Mesendoderm (in vitro differentiated cells): ENCODE measurements at regions not wholly inside any gene's neighbourhood (a gene's known extent, or its start where the extent isn't known, plus 50 kb on each side); places are given as distances from the start of the nearest gene placed in this dataset.

Experiments used
- DNase-seq: peaks from one replicate; pipeline ENCODE4 v3.0.0; 2013
- H2AK5ac ChIP-seq: 2 replicates; pipeline ENCODE4 v1.6.1; 2013; ENCODE audit warnings: low read length, inconsistent platforms
- H2BK120ac ChIP-seq: 2 replicates; pipeline ENCODE4 v1.6.1; 2013; ENCODE audit warnings: low read depth, mild to moderate bottlenecking, low read length, moderate library complexity, mixed read lengths
- H2BK15ac ChIP-seq: replicated peaks from 2 replicates; pipeline ENCODE4 v1.6.1; 2013; ENCODE audit warnings: low read depth, mild to moderate bottlenecking, moderate library complexity
- H2BK5ac ChIP-seq: 2 replicates; pipeline ENCODE4 v1.6.1; 2013; ENCODE audit warnings: low read length, inconsistent platforms
- H3K18ac ChIP-seq: 2 replicates; pipeline ENCODE4 v1.6.1; 2013; ENCODE audit warnings: mild to moderate bottlenecking, low read length, mixed read lengths
- H3K23ac ChIP-seq: one replicate; pipeline ENCODE4 v1.6.1; 2013; ENCODE audit warnings: low read length
- H3K27ac ChIP-seq: 2 replicates; pipeline ENCODE4 v1.5.1; 2013; ENCODE audit warnings: low read depth, mild to moderate bottlenecking, inconsistent platforms, low read length, moderate library complexity
- H3K27me3 ChIP-seq: 2 replicates; pipeline ENCODE4 v1.6.1; 2013; ENCODE audit warnings: low read length, control low read depth, mild to moderate bottlenecking, inconsistent platforms; ENCODE audit not compliant: insufficient read depth, poor library complexity
- H3K36me3 ChIP-seq: 2 replicates; pipeline ENCODE4 v1.6.1; 2013; ENCODE audit warnings: low read length, inconsistent platforms; ENCODE audit not compliant: control insufficient read depth, insufficient read depth
- H3K4ac ChIP-seq: one replicate; pipeline ENCODE4 v1.6.1; 2013; ENCODE audit warnings: low read depth, mild to moderate bottlenecking, low read length, moderate library complexity
- H3K4me1 ChIP-seq: 2 replicates; pipeline ENCODE4 v1.6.1; 2013; ENCODE audit warnings: low read depth, low read length, inconsistent platforms; ENCODE audit not compliant: control insufficient read depth
- H3K4me2 ChIP-seq: 2 replicates; pipeline ENCODE4 v1.6.1; 2013; ENCODE audit warnings: low read length
- H3K4me3 ChIP-seq: 2 replicates; pipeline ENCODE4 v1.5.1; 2013; ENCODE audit warnings: mild to moderate bottlenecking, low read length
- H3K56ac ChIP-seq: one replicate; pipeline ENCODE4 v1.6.1; 2013; ENCODE audit warnings: low read length
- H3K79me1 ChIP-seq: 2 replicates; pipeline ENCODE4 v1.6.1; 2013; ENCODE audit warnings: low read length, inconsistent platforms
- H3K79me2 ChIP-seq: 2 replicates; pipeline ENCODE4 v1.6.1; 2013; ENCODE audit warnings: mild to moderate bottlenecking, low read length; ENCODE audit not compliant: control insufficient read depth, insufficient read depth
- H3K9ac ChIP-seq: 2 replicates; pipeline ENCODE4 v1.6.1; 2013; ENCODE audit warnings: low read length, inconsistent platforms
- H4K5ac ChIP-seq: one replicate; pipeline ENCODE4 v1.6.1; 2013; ENCODE audit warnings: low read length
- H4K8ac ChIP-seq: one replicate; pipeline ENCODE4 v1.6.1; 2013; ENCODE audit warnings: low read depth, mild to moderate bottlenecking, control low read depth, low read length, moderate library complexity
- WGBS: extraction: QIAGEN DNeasy Blood & Tissue Kit; methylation state at CpG from one replicate; pipeline ENCODE4 v1.1.7; 2013; ENCODE audit warnings: low lambda C conversion rate, missing lambda C conversion rate; ENCODE audit not compliant: insufficient coverage; ENCODE audit errors: extremely low coverage; 5-methylcytosine and 5-hydroxymethylcytosine counted together

- Histone ChIP-seq H3K4ac (no peak overlapping the region), H3K18ac (no peak overlapping the region), H2BK120ac (no peak overlapping the region), H3K79me1 (no peaks in the 10 kb centered on the region), H3K4me1 (no peaks in the 10 kb centered on the region), H3K4me2 (no peak overlapping the region), H2BK15ac (no peak overlapping the region), H3K36me3 (no peaks in the 10 kb centered on the region), H3K27ac (no peak overlapping the region), H3K9ac (no peak overlapping the region), H4K5ac (no peak overlapping the region), H2AK5ac (no peak overlapping the region), H3K56ac (no peak overlapping the region), H3K23ac (no peak overlapping the region), H3K4me3 (no peak overlapping the region), H3K79me2 (no peaks in the 10 kb centered on the region), H3K27me3 (no peaks in the 10 kb centered on the region), H4K8ac (no peak overlapping the region), H2BK5ac (no peak overlapping the region)
- DNase-seq, result no peak
- no CpG with 5 or more reads among the region's 1 CpG for WGBS
Measured at GRCh38 chr3:88235102-88235501, 85.3 kb downstream of the C3orf38 start.

GRCh38 chr3:88239870-88240269, 90.1 kb downstream of the C3orf38 start:
- Histone ChIP-seq H2AK5ac (no peak overlapping the region), H3K18ac (no peak overlapping the region), H3K9ac (no peak overlapping the region), H3K4me2 (no peak overlapping the region), H4K8ac (no peak overlapping the region), H3K56ac (no peak overlapping the region), H3K79me1 (no peaks in the 10 kb centered on the region), H3K27ac (no peak overlapping the region), H3K4me3 (no peak overlapping the region), H3K4me1 (no peaks in the 10 kb centered on the region), H3K79me2 (no peaks in the 10 kb centered on the region), H2BK120ac (no peak overlapping the region), H3K36me3 (no peaks in the 10 kb centered on the region), H2BK5ac (no peak overlapping the region), H3K23ac (no peak overlapping the region), H4K5ac (no peak overlapping the region), H3K4ac (no peak overlapping the region), H2BK15ac (no peak overlapping the region), H3K27me3 (no peaks in the 10 kb centered on the region)
- DNase-seq, result no peak
- no CpG with 5 or more reads among the region's 4 CpGs for WGBS

GRCh38 chr3:88248658-88249057, 98.9 kb downstream of the C3orf38 start:
- H3K79me1 ChIP-seq, result no peaks in the 10 kb centered on the region
- no peak overlapping the region for H4K8ac ChIP-seq
- no peak overlapping the region for H2BK15ac ChIP-seq
- no peaks in the 10 kb centered on the region for H3K4me1 ChIP-seq
- no peak overlapping the region for H3K56ac ChIP-seq
- no peak overlapping the region for H3K4ac ChIP-seq
- H2AK5ac ChIP-seq, result no peak overlapping the region
- no peak overlapping the region for H3K23ac ChIP-seq
- no peak for DNase-seq
- H3K27ac ChIP-seq, result no peak overlapping the region
- no peak overlapping the region for H3K4me2 ChIP-seq
- no peak overlapping the region for H4K5ac ChIP-seq
- H3K36me3 ChIP-seq, result no peaks in the 10 kb centered on the region
- H2BK120ac ChIP-seq, result no peak overlapping the region
- no peaks in the 10 kb centered on the region for H3K79me2 ChIP-seq
- H3K9ac ChIP-seq, result no peak overlapping the region
- H3K4me3 ChIP-seq, result no peak overlapping the region
- no peaks in the 10 kb centered on the region for H3K27me3 ChIP-seq
- no peak overlapping the region for H2BK5ac ChIP-seq
- H3K18ac ChIP-seq, result no peak overlapping the region

GRCh38 chr3:88259045-88259444, 109.3 kb downstream of the C3orf38 start:
- DNase-seq, result no peak
- Histone ChIP-seq H4K5ac (no peak overlapping the region), H3K79me1 (no peaks in the 10 kb centered on the region), H2BK15ac (no peak overlapping the region), H2BK5ac (no peak overlapping the region), H3K9ac (no peak overlapping the region), H4K8ac (no peak overlapping the region), H3K4me2 (no peak overlapping the region), H3K4me3 (no peak overlapping the region), H3K4me1 (no peaks in the 10 kb centered on the region), H3K27ac (no peak overlapping the region), H3K27me3 (no peaks in the 10 kb centered on the region), H3K4ac (no peak overlapping the region), H3K23ac (no peak overlapping the region), H2BK120ac (no peak overlapping the region), H3K56ac (no peak overlapping the region), H3K79me2 (no peaks in the 10 kb centered on the region), H3K18ac (no peak overlapping the region), H3K36me3 (no peaks in the 10 kb centered on the region), H2AK5ac (no peak overlapping the region)
- no CpG with 5 or more reads among the region's 4 CpGs for WGBS

GRCh38 chr3:88262527-88262926, 112.8 kb downstream of the C3orf38 start:
- no peaks in the 10 kb centered on the region for H3K27me3 ChIP-seq
- H3K9ac ChIP-seq, result no peak overlapping the region
- H4K5ac ChIP-seq, result no peak overlapping the region
- no peaks in the 10 kb centered on the region for H3K79me1 ChIP-seq
- no peak overlapping the region for H2BK120ac ChIP-seq
- no peaks in the 10 kb centered on the region for H3K79me2 ChIP-seq
- no peak overlapping the region for H3K18ac ChIP-seq
- H3K4me3 ChIP-seq, result no peak overlapping the region
- no peaks in the 10 kb centered on the region for H3K36me3 ChIP-seq
- H3K56ac ChIP-seq, result no peak overlapping the region
- no CpG with 5 or more reads among the region's 4 CpGs for WGBS
- no peak overlapping the region for H4K8ac ChIP-seq
- no peak for DNase-seq
- no peaks in the 10 kb centered on the region for H3K4me1 ChIP-seq
- H2BK15ac ChIP-seq, result no peak overlapping the region
- no peak overlapping the region for H3K4ac ChIP-seq
- H2BK5ac ChIP-seq, result no peak overlapping the region
- no peak overlapping the region for H3K27ac ChIP-seq
- no peak overlapping the region for H3K23ac ChIP-seq
- H3K4me2 ChIP-seq, result no peak overlapping the region
- H2AK5ac ChIP-seq, result no peak overlapping the region

- Histone ChIP-seq H2BK5ac (no peak overlapping the region), H3K23ac (no peak overlapping the region), H3K4me3 (no peak overlapping the region), H3K79me1 (no peaks in the 10 kb centered on the region), H3K56ac (no peak overlapping the region), H3K4ac (no peak overlapping the region), H3K4me1 (no peaks in the 10 kb centered on the region), H3K9ac (no peak overlapping the region), H2AK5ac (no peak overlapping the region), H2BK15ac (no peak overlapping the region), H3K36me3 (no peaks in the 10 kb centered on the region), H4K8ac (no peak overlapping the region), H3K79me2 (no peaks in the 10 kb centered on the region), H4K5ac (no peak overlapping the region), H3K27me3 (no peaks in the 10 kb centered on the region), H2BK120ac (no peak overlapping the region), H3K4me2 (no peak overlapping the region), H3K27ac (no peak overlapping the region), H3K18ac (no peak overlapping the region)
- no peak for DNase-seq
- no CpG with 5 or more reads among the region's 8 CpGs for WGBS
Measured at GRCh38 chr3:88263417-88264100, 113.8 kb downstream of the C3orf38 start.
